ENCODE measurements at regions not wholly inside any gene's neighbourhood (a gene's known extent, or its start where the extent isn't known, plus 50 kb on each side); places are given as distances from the start of the nearest gene placed in this dataset.

DNA sequence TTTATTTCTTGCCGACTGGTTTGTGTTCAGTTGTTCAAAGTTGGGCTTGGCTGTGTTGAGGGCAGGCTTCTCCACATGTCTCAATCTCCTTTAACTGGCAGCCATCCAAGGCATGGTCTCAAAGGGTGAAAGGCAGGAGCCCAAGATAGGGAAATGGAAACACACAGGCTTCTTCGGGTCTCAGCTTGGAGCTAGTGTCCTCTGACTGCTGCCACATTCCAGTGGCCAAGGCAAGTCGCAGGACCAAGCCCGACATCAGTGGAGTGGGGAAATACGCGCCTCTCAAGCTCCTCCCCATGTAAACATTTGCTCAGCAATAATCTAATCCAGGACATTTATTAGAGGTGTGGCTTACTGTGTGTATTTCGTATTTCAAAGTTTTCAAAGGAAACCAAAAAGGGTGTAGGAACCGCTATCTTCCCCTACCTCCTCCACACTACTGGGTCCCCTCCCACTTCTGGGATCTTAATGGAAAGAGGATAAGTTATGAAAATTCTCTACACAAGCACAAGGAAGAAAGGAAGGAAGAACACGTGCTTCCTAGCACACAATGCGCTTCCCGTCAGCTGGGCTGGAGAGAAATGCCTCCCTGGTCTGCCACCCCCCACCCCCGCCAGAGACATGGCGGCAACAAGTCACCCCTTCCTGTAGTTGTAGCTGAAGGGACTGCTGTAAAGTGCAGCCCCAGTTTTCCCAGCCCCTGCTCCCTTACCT, 181.7 kb downstream of the FAM43A start:
- no peak for DNase-seq (ENCODE audit: extremely low spot score)

DNA sequence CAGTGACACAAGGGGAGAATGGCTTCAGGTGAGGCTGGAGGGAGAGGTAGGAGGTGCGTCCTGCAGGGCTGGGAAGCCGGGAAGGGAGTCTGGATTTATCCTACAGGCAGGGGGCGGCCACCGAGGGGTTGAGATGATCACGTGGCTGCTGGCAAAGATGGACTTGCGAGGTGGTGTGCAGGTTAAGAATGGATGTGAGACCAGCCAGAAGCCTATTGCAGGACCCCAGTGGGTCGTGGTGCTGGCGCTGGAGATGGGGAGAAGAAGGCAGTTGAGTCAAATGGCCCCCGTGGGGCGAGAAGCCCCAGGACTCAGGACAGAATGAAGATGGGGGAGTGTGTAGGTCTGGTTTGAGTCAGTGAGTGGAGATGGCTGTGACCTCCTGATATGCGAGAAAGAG, 183.1 kb downstream of the FAM43A start:
- TF ChIP-seq FOXK2 (IDR thresholded peaks at IDR 0.05), result no peak
- TF ChIP-seq L3MBTL2 (conservative IDR thresholded peaks at IDR 0.05), result no peak
- TF ChIP-seq TARDBP (IDR thresholded peaks at IDR 0.05), result no peak
- TF ChIP-seq CTBP1 (IDR thresholded peaks at IDR 0.05; ENCODE audit: borderline replicate concordance), result no peak
- no peak for TF ChIP-seq PKNOX1 (IDR thresholded peaks at IDR 0.05)
- TF ChIP-seq SUZ12 (IDR thresholded peaks at IDR 0.05), result no peak
- TF ChIP-seq FOXA1 (IDR thresholded peaks at IDR 0.05), result no peak
- TF ChIP-seq FOXM1 (IDR thresholded peaks at IDR 0.05; ENCODE audit: borderline replicate concordance), result no peak
- TF ChIP-seq LEF1 (IDR thresholded peaks at IDR 0.05; ENCODE audit: borderline replicate concordance), result no peak
- no peak for TF ChIP-seq ZNF384 (IDR thresholded peaks at IDR 0.05)
- no peak for TF ChIP-seq ARNT (IDR thresholded peaks at IDR 0.05)
- TF ChIP-seq BHLHE40 (IDR thresholded peaks at IDR 0.05; ENCODE audit: borderline replicate concordance), result no peak
- DNase-seq (ENCODE audit: extremely low spot score), result no peak
- CTCF ChIA-PET, result no interaction called here
- POLR2A ChIA-PET, result no interaction called here

More for the DNA sequence above, 181.7 kb downstream of the FAM43A start:
- no peak for TF ChIP-seq PKNOX1 (IDR thresholded peaks at IDR 0.05)
- POLR2A ChIA-PET, result no interaction called here
- CTCF ChIA-PET, result no interaction called here

DNA sequence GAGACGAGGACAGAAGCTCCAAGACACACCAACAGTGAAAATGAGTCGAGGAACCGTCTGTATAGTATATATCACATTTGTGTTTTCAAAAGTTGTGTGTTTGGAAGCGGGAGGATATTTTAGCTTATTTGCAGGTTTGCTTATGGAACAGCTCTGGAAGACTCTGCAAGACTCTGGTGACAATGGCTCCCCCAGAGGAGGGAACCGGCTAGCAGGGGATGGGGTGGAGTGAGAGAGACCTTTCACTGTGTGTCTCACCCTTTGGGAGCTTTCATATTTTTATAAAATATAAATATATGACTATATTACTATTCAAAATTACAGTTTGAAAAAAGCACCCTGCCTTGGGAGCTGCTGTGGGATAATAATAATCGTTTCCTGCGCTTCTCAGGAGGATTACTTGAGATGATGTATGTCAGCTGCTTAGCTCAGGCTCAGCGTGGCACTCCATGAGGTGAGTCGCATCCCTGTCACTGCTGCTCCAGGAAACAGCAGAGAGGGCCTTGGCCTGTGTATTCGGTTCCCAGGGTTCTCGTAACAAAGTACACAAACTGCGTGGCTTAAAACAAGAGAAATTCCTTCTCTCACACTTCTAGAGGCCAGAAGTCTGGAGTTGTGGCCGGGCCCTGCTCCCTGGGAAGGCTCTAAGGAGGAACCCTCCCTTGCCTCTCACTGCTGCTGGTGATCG, 183.9 kb downstream of the FAM43A start:
- POLR2A ChIA-PET, result no interaction called here
- TF ChIP-seq ARNT (IDR thresholded peaks at IDR 0.05) (no peak), CTBP1 (IDR thresholded peaks at IDR 0.05; ENCODE audit: borderline replicate concordance) (no peak), FOXM1 (IDR thresholded peaks at IDR 0.05; ENCODE audit: borderline replicate concordance) (no peak), ELF4 (IDR thresholded peaks at IDR 0.05) (no peak), SP1 (IDR thresholded peaks at IDR 0.05) (no peak)

GRCh38 chr3:194870394-194871110, 184.9 kb downstream of the FAM43A start:
- ChIA-PET POLR2A (no interaction called here), CTCF (interaction anchor here (0.9 kb wide), 1 partner anchor 188 kb away, joined by 4 read pairs; no protein-coding TSS in a partner anchor)
- no peak for DNase-seq (ENCODE audit: extremely low spot score)
- TF ChIP-seq CTBP1 (IDR thresholded peaks at IDR 0.05; ENCODE audit: borderline replicate concordance), result no peak
- TF ChIP-seq ARNT (IDR thresholded peaks at IDR 0.05), result no peak
- no peak for TF ChIP-seq BHLHE40 (IDR thresholded peaks at IDR 0.05; ENCODE audit: borderline replicate concordance)
- no peak for TF ChIP-seq HDGF (IDR thresholded peaks at IDR 0.05; ENCODE audit: borderline replicate concordance)
- TF ChIP-seq FOXA1 (IDR thresholded peaks at IDR 0.05), result no peak
- TF ChIP-seq PKNOX1 (IDR thresholded peaks at IDR 0.05), result no peak
- TF ChIP-seq FOXK2 (IDR thresholded peaks at IDR 0.05), result no peak

More for the DNA sequence above, 183.9 kb downstream of the FAM43A start:
- DNase-seq (ENCODE audit: extremely low spot score), result no peak
- CTCF ChIA-PET, result no interaction called here

GRCh38 chr3:194871143-194871863, 185.6 kb downstream of the FAM43A start:
- POLR2A ChIA-PET, result no interaction called here
- DNase-seq (ENCODE audit: extremely low spot score), result peak; percentile 24

More at GRCh38 chr3:194871143-194871863, 185.6 kb downstream of the FAM43A start:
- TF ChIP-seq PKNOX1 (IDR thresholded peaks at IDR 0.05), result 0 out of 2 replicates have a peak, but pooled peaks have one; percentile 25
- TF ChIP-seq SUZ12 (IDR thresholded peaks at IDR 0.05), result no peak
- TF ChIP-seq L3MBTL2 (conservative IDR thresholded peaks at IDR 0.05), result no peak
- CTCF ChIA-PET, result interaction anchor here (0.9 kb wide), 1 partner anchor 189 kb away, joined by 4 read pairs; no protein-coding TSS in a partner anchor
